Astrocyte (in vitro differentiated cells and primary cell): ENCODE measurements at regions not wholly inside any gene's neighbourhood (a gene's known extent, or its start where the extent isn't known, plus 50 kb on each side); places are given as distances from the start of the nearest gene placed in this dataset.

ENCODE experiments used
- DNase-seq: peaks from one replicate; pipeline ENCODE4 v3.0.0-alpha.2; 2010; ENCODE audit warnings: low read depth
- FAIRE-seq: peaks from 2 replicates; lab custom pipeline; 2011; peaks lifted over from hg19 to GRCh38; lab: Jason Lieb, UNC
- H2AFZ ChIP-seq: 2 replicates; pipeline ENCODE4 v1.6.0; 2012; ENCODE audit warnings: low read depth, low read length, inconsistent platforms
- H3K27ac ChIP-seq: 2 replicates; pipeline ENCODE4 v1.5.1; 2011; ENCODE audit warnings: low read depth, low read length, inconsistent platforms
- H3K27me3 ChIP-seq: 2 replicates; pipeline ENCODE4 v1.6.0; 2011; ENCODE audit warnings: low read length, inconsistent platforms; ENCODE audit not compliant: insufficient read depth
- H3K36me3 ChIP-seq: 2 replicates; pipeline ENCODE4 v1.5.1; 2011; ENCODE audit warnings: low read length, inconsistent platforms; ENCODE audit not compliant: insufficient read depth
- H3K4me1 ChIP-seq: 2 replicates; pipeline ENCODE4 v1.5.1; 2011; ENCODE audit warnings: low read length, inconsistent platforms; ENCODE audit not compliant: insufficient read depth
- H3K4me2 ChIP-seq: 2 replicates; pipeline ENCODE4 v1.6.0; 2012; ENCODE audit warnings: low read length, inconsistent platforms
- H3K4me3 ChIP-seq: 2 replicates; pipeline ENCODE4 v1.5.1; 2011; ENCODE audit warnings: low read depth, mild to moderate bottlenecking, low read length, inconsistent platforms; ENCODE audit not compliant: insufficient read depth
- H3K79me2 ChIP-seq: 2 replicates; pipeline ENCODE4 v1.6.0; 2012; ENCODE audit warnings: mild to moderate bottlenecking, low read length, inconsistent platforms; ENCODE audit not compliant: insufficient read depth
- H3K9ac ChIP-seq: 2 replicates; pipeline ENCODE4 v1.6.0; 2012; ENCODE audit warnings: mild to moderate bottlenecking, low read length, inconsistent platforms
- H3K9me3 ChIP-seq: 2 replicates; pipeline ENCODE4 v1.5.1; 2012; ENCODE audit warnings: low read depth, mild to moderate bottlenecking, low read length, inconsistent platforms; ENCODE audit not compliant: insufficient read depth
- H4K20me1 ChIP-seq: 2 replicates; pipeline ENCODE4 v1.6.0; 2012; ENCODE audit warnings: low read length, inconsistent platforms; ENCODE audit not compliant: insufficient read depth
- H3K27ac Mint-ChIP-seq: one replicate; pipeline ENCODE4 v1.8.0; 2021; ENCODE audit warnings: mild to moderate bottlenecking, mixed read lengths; ENCODE audit not compliant: unreplicated experiment
- H3K27me3 Mint-ChIP-seq: one replicate; pipeline ENCODE4 v1.8.0; 2021; ENCODE audit warnings: low read depth, mixed read lengths; ENCODE audit not compliant: unreplicated experiment
- H3K36me3 Mint-ChIP-seq: one replicate; pipeline ENCODE4 v1.8.0; 2021; ENCODE audit warnings: low read depth, mixed read lengths; ENCODE audit not compliant: unreplicated experiment
- H3K4me1 Mint-ChIP-seq: one replicate; pipeline ENCODE4 v1.8.0; 2021; ENCODE audit warnings: low read depth, mixed read lengths; ENCODE audit not compliant: unreplicated experiment
- H3K4me3 Mint-ChIP-seq: one replicate; pipeline ENCODE4 v1.8.0; 2021; ENCODE audit warnings: mild to moderate bottlenecking, moderate library complexity, mixed read lengths; ENCODE audit not compliant: unreplicated experiment
- H3K9me3 Mint-ChIP-seq: one replicate; pipeline ENCODE4 v1.8.0; 2021; ENCODE audit warnings: mild to moderate bottlenecking, mixed read lengths; ENCODE audit not compliant: unreplicated experiment
- CTCF ChIP-seq: IDR thresholded peaks from 2 replicates; pipeline ENCODE4 v1.5.1; 2011; ENCODE audit warnings: low read depth, mild to moderate bottlenecking, inconsistent platforms, low read length, moderate library complexity; ENCODE audit not compliant: insufficient read depth
- EZH2 ChIP-seq: IDR thresholded peaks from 2 replicates; pipeline ENCODE4 v1.6.1; 2012; ENCODE audit warnings: mild to moderate bottlenecking, low read length, inconsistent platforms; ENCODE audit not compliant: insufficient read depth

GRCh38 chr2:188898261-188898660 lies 75.9 kb upstream of the COL3A1 start:
- peak; percentile 43 for FAIRE-seq
- no peaks in the 10 kb centered on the region for H3K36me3 Mint-ChIP-seq

GRCh38 chr2:188902901-188903491 lies 71.2 kb upstream of the COL3A1 start:
- no peaks in the 10 kb centered on the region for H3K27me3 Mint-ChIP-seq
- Histone ChIP-seq H3K4me1 (no peaks in the 10 kb centered on the region), H3K27ac (no peak overlapping the region), H3K4me2 (no peak overlapping the region), H3K79me2 (no peaks in the 10 kb centered on the region), H4K20me1 (no peaks in the 10 kb centered on the region), H3K9ac (no peak overlapping the region), H2AFZ (peak overlapping the region; percentile 26), H3K27me3 (no peaks in the 10 kb centered on the region), H3K4me3 (no peak overlapping the region), H3K9me3 (no peaks in the 10 kb centered on the region), H3K36me3 (no peaks in the 10 kb centered on the region)
- FAIRE-seq = peak; percentile 20
- no peak overlapping the region for H3K4me3 Mint-ChIP-seq
- H3K36me3 Mint-ChIP-seq = peaks cover 3% of the 10 kb centered on the region
- peaks cover 5% of the 10 kb centered on the region for H3K9me3 Mint-ChIP-seq
- TF ChIP-seq EZH2 (no peak), CTCF (no peak)
- H3K4me1 Mint-ChIP-seq = peaks cover 3% of the 10 kb centered on the region
- DNase-seq = peak; percentile 39
- peak overlapping the region; percentile 66 for H3K27ac Mint-ChIP-seq

More at GRCh38 chr2:188898261-188898660, 75.9 kb upstream of the COL3A1 start:
- Mint-ChIP-seq H3K27me3 (no peaks in the 10 kb centered on the region), H3K4me1 (peaks cover 5% of the 10 kb centered on the region), H3K27ac (no peak overlapping the region), H3K9me3 (no peaks in the 10 kb centered on the region), H3K4me3 (no peak overlapping the region)
- Histone ChIP-seq H3K4me1 (no peaks in the 10 kb centered on the region), H3K9me3 (no peaks in the 10 kb centered on the region), H4K20me1 (no peaks in the 10 kb centered on the region), H3K4me3 (no peak overlapping the region), H3K27ac (no peak overlapping the region), H3K27me3 (no peaks in the 10 kb centered on the region), H3K4me2 (no peak overlapping the region), H3K36me3 (no peaks in the 10 kb centered on the region), H3K79me2 (no peaks in the 10 kb centered on the region), H3K9ac (no peak overlapping the region), H2AFZ (no peak overlapping the region)
- TF ChIP-seq EZH2 = no peak
- no peak for TF ChIP-seq CTCF
- peak; percentile 52 for DNase-seq

GRCh38 chr2:188903740-188904139 lies 70.4 kb upstream of the COL3A1 start:
- Histone ChIP-seq H2AFZ (no peak overlapping the region), H3K27me3 (no peaks in the 10 kb centered on the region), H3K27ac (no peak overlapping the region), H4K20me1 (no peaks in the 10 kb centered on the region), H3K4me3 (no peak overlapping the region), H3K4me2 (no peak overlapping the region), H3K79me2 (no peaks in the 10 kb centered on the region), H3K9ac (no peak overlapping the region), H3K4me1 (no peaks in the 10 kb centered on the region), H3K36me3 (no peaks in the 10 kb centered on the region), H3K9me3 (no peaks in the 10 kb centered on the region)
- H3K9me3 Mint-ChIP-seq = peaks cover 5% of the 10 kb centered on the region
- H3K4me3 Mint-ChIP-seq = no peak overlapping the region
- peaks cover 3% of the 10 kb centered on the region for H3K4me1 Mint-ChIP-seq
- H3K27ac Mint-ChIP-seq = no peak overlapping the region
- TF ChIP-seq CTCF (no peak), EZH2 (no peak)
- DNase-seq (no peak), FAIRE-seq (no peak)
- peaks cover 3% of the 10 kb centered on the region for H3K36me3 Mint-ChIP-seq
- H3K27me3 Mint-ChIP-seq = no peaks in the 10 kb centered on the region
